Endothelial cell of umbilical vein (primary cell): ENCODE measurements at regions not wholly inside any gene's neighbourhood (a gene's known extent, or its start where the extent isn't known, plus 50 kb on each side); places are given as distances from the start of the nearest gene placed in this dataset.

Experiments used
- BruUV-seq: library from RNA; stranded (reverse); fragments of 400-500 nt; replicated peaks from 2 replicates; lab custom pipeline; 2021; lab: Mats Ljungman, UMichigan
- CTCF ChIA-PET: fragments of 300-600, 350-600 bp; sonication (Branson Sonifier 250); formaldehyde crosslinking; loops from one replicate; lab custom pipeline; 2021; ENCODE audit warnings: antibody characterized with exemption, inconsistent platforms; lab: Charles Lee
- POLR2A ChIA-PET: fragments of 300-600, 350-600 bp; sonication (Branson Sonifier 250); formaldehyde crosslinking; loops from one replicate; lab custom pipeline; 2021; ENCODE audit warnings: antibody characterized with exemption, inconsistent platforms; lab: Charles Lee
- DNase-seq: peaks from one replicate; pipeline ENCODE4 v3.0.0-alpha.2; 2011; ENCODE audit warnings: low read depth, low spot score
- FAIRE-seq: peaks from 2 replicates; lab custom pipeline; 2011; peaks lifted over from hg19 to GRCh38; lab: Jason Lieb, UNC
- H2AFZ ChIP-seq: 2 replicates; pipeline ENCODE4 v1.6.0; 2012; ENCODE audit warnings: low read depth, low read length, control low read depth, inconsistent platforms
- H3K27ac ChIP-seq: 2 replicates; pipeline ENCODE4 v1.5.1; 2011; ENCODE audit warnings: low read depth, mild to moderate bottlenecking, control low read depth, low read length, moderate library complexity; ENCODE audit not compliant: insufficient read depth
- H3K27me3 ChIP-seq, 2 experiments: 2 replicates each; pipeline versions ENCODE4 v1.6.0 to v1.6.1; 2011; ENCODE audit warnings: low read length in 2 of 2, mixed read lengths in 1 of 2; ENCODE audit not compliant: control insufficient read depth in 2 of 2, insufficient read depth in 2 of 2
- H3K36me3 ChIP-seq, 2 experiments: 2 replicates in 1 of 2; 3 replicates in 1 of 2; pipeline ENCODE4 v1.5.1; 2011; ENCODE audit warnings: low read length in 2 of 2, mild to moderate bottlenecking in 1 of 2, moderate library complexity in 1 of 2; ENCODE audit not compliant: control insufficient read depth in 2 of 2, insufficient read depth in 2 of 2; ENCODE audit errors: extremely low read depth in 1 of 2
- H3K4me1 ChIP-seq: 3 replicates; pipeline ENCODE4 v1.5.1; 2011; ENCODE audit warnings: mild to moderate bottlenecking, low read length; ENCODE audit not compliant: control insufficient read depth, insufficient read depth; ENCODE audit errors: extremely low read depth
- H3K4me2 ChIP-seq: 2 replicates; pipeline ENCODE4 v1.6.1; 2011; ENCODE audit warnings: low read length, control low read depth, mixed read lengths; ENCODE audit not compliant: insufficient read depth
- H3K4me3 ChIP-seq, 3 experiments: fragments of 200-600 bp in 1 of 3; sonication (generic), shearing (Covaris generic) in 1 of 3; replicated peaks in 1 of 3; 2 replicates each; pipeline ENCODE4 v1.5.1; 2011 to 2016; ENCODE audit warnings: control low read depth in 3 of 3, low read length in 3 of 3, mild to moderate bottlenecking in 2 of 3, inconsistent platforms in 1 of 3, low read depth in 1 of 3, moderate library complexity in 1 of 3; ENCODE audit not compliant: insufficient read depth in 1 of 3
- H3K79me2 ChIP-seq: 2 replicates; pipeline ENCODE4 v1.6.0; 2012; ENCODE audit warnings: low read length, inconsistent platforms; ENCODE audit not compliant: control insufficient read depth, insufficient read depth
- H3K9ac ChIP-seq: replicated peaks from 2 replicates; pipeline ENCODE3; 2011; ENCODE audit warnings: low read length, control low read depth; ENCODE audit not compliant: insufficient read depth; ENCODE audit errors: extremely low read depth
- H3K9me1 ChIP-seq: replicated peaks from 3 replicates; pipeline ENCODE4 v1.6.0; 2011; ENCODE audit warnings: mild to moderate bottlenecking, low read length; ENCODE audit not compliant: control insufficient read depth, insufficient read depth; ENCODE audit errors: extremely low read depth
- H3K9me3 ChIP-seq: replicated peaks from 2 replicates; pipeline ENCODE4 v1.5.1; 2012; ENCODE audit warnings: low read length, inconsistent platforms; ENCODE audit not compliant: control insufficient read depth, insufficient read depth
- H4K20me1 ChIP-seq: replicated peaks from 2 replicates; pipeline ENCODE3; 2011; ENCODE audit warnings: mild to moderate bottlenecking, low read length; ENCODE audit not compliant: control insufficient read depth, insufficient read depth; ENCODE audit errors: extremely low read depth
- CTCF ChIP-seq, 2 donors: IDR thresholded peaks; 1 replicate in 1 of 2; 2 replicates in 1 of 2; pipeline ENCODE4 v1.5.1; 2011; ENCODE audit warnings: low read length in 2 of 2, mild to moderate bottlenecking in 2 of 2, moderate library complexity in 2 of 2, control low read depth in 1 of 2, inconsistent platforms in 1 of 2, low read depth in 1 of 2; ENCODE audit not compliant: insufficient read depth in 1 of 2; ENCODE audit errors: extremely low read depth in 1 of 2
- EZH2 ChIP-seq: IDR thresholded peaks from 2 replicates; pipeline ENCODE4 v1.6.1; 2012; ENCODE audit warnings: borderline replicate concordance, low read depth, mild to moderate bottlenecking, moderate library complexity, low read length, inconsistent platforms; ENCODE audit not compliant: severe bottlenecking
- FOS ChIP-seq: IDR thresholded peaks from 2 replicates; pipeline ENCODE4 v1.6.1; 2011; ENCODE audit warnings: mild to moderate bottlenecking, low read length, moderate library complexity, borderline replicate concordance; ENCODE audit not compliant: insufficient read depth
- GATA2 ChIP-seq: IDR thresholded peaks from 2 replicates; pipeline ENCODE4 v1.7.0; 2011; ENCODE audit warnings: low read depth, mild to moderate bottlenecking, moderate library complexity, mixed read lengths, low read length; ENCODE audit not compliant: insufficient read length, insufficient read depth
- JUN ChIP-seq: IDR thresholded peaks from 2 replicates; pipeline ENCODE4 v1.6.1; 2011; ENCODE audit warnings: borderline replicate concordance, low read depth; ENCODE audit not compliant: insufficient read length, insufficient read depth
- MAX ChIP-seq: IDR thresholded peaks from 2 replicates; pipeline ENCODE4 v1.6.1; 2011; ENCODE audit not compliant: insufficient read depth, insufficient read length
- MYC ChIP-seq: IDR thresholded peaks from one replicate; pipeline ENCODE4 v1.6.1; 2011; ENCODE audit warnings: mild to moderate bottlenecking, low read depth, low read length
- POLR2A ChIP-seq: IDR thresholded peaks from 2 replicates; pipeline ENCODE4 v1.6.1; 2012; ENCODE audit warnings: low read depth, mild to moderate bottlenecking, control low read depth, low read length
- POLR2AphosphoS5 ChIP-seq: IDR thresholded peaks from 2 replicates; pipeline ENCODE4 v1.6.1; 2012; ENCODE audit warnings: low read depth, mild to moderate bottlenecking, control low read depth, low read length, moderate library complexity; ENCODE audit not compliant: insufficient read depth
- dilution Hi-C: fragments of 300-500 bp; cut with MboI; formaldehyde crosslinking; loops from one replicate; pipeline ENCODE4 v1.15.0; 2019; ENCODE audit warnings: low sequenced_read_pairs; ENCODE audit not compliant: extremely low pct_ligation_motif_present
- intact Hi-C: fragments of 100-400 bp; cut with micrococcal nuclease; formaldehyde crosslinking; loops from one replicate; pipeline ENCODE4 v1.10.0; 2022

- no TSS peak for BruUV-seq
- Histone ChIP-seq H3K9me1 (no peaks in the 10 kb centered on the region), H3K79me2 (no peaks in the 10 kb centered on the region), H3K27ac (no peak overlapping the region), H3K9me3 (no peaks in the 10 kb centered on the region), H3K36me3 (no peaks in the 10 kb centered on the region), H3K9ac (no peak overlapping the region), H3K27me3 (no peaks in the 10 kb centered on the region), H3K4me2 (no peak overlapping the region), H4K20me1 (no peaks in the 10 kb centered on the region), H2AFZ (no peak overlapping the region), H3K4me1 (no peaks in the 10 kb centered on the region), H3K4me3 (no peak overlapping the region)
- FAIRE-seq (no peak), DNase-seq (no peak)
- ChIA-PET POLR2A (no interaction called here), CTCF (interaction anchor here (1.1 to 2.3 kb wide), 2 partner anchors 9 to 103 kb away, joined by 3 to 11 read pairs; no protein-coding TSS in a partner anchor)
- intact Hi-C loops (no loop called here), dilution Hi-C loops (no loop called here)
- TF ChIP-seq CTCF (IDR thresholded peaks at IDR 0.05; ENCODE audit: extremely low read depth in 1 of 2, insufficient read depth in 1 of 2, low read depth in 1 of 2, low read length in 2 of 2) = no peak
- TF ChIP-seq MYC = no peak
- TF ChIP-seq FOS = no peak
- no peak for TF ChIP-seq EZH2
- no peak for TF ChIP-seq POLR2AphosphoS5
- no peak for TF ChIP-seq GATA2
- no peak for TF ChIP-seq POLR2A
- TF ChIP-seq MAX = no peak
- TF ChIP-seq JUN = no peak
Measured at GRCh38 chr7:106551936-106552335, 109.0 kb downstream of the CCDC71L start.
